ENCODE measurements at regions not wholly inside any gene's neighbourhood (a gene's known extent, or its start where the extent isn't known, plus 50 kb on each side); places are given as distances from the start of the nearest gene placed in this dataset.
A peak's percentile ranks its signal among the peaks of the same experiment; 100 is the strongest.

GRCh38 chr10:124184208-124184830 is 90.9 kb upstream of the CHST15 start:
- H3K36me3 ChIP-seq: no peaks in the 10 kb centered on the region
- intact Hi-C loops (cut with DNase I): no loop called here
- TF ChIP-seq CTCF (IDR thresholded peaks at IDR 0.05): no peak
- no peak overlapping the region for H3K27ac ChIP-seq
- no peaks in the 10 kb centered on the region for H3K9me3 ChIP-seq
- peak in 1 of 2 donors; percentile 52 for DNase-seq (ENCODE audit: low spot score in 2 of 2)
- H3K4me3 ChIP-seq: no peak overlapping the region
- peaks cover 0 to 2% of the 10 kb centered on the region in 2 donors for H3K4me1 ChIP-seq
- no peaks in the 10 kb centered on the region for H3K27me3 ChIP-seq

- no peak for TF ChIP-seq CTCF (IDR thresholded peaks at IDR 0.05)
- no peak overlapping the region for H3K27ac ChIP-seq
- no peaks in the 10 kb centered on the region for H3K36me3 ChIP-seq
- intact Hi-C loops (cut with DNase I): no loop called here
- peak in 1 of 2 donors; percentile 58 for DNase-seq (ENCODE audit: low spot score in 2 of 2)
- no peaks in the 10 kb centered on the region for H3K9me3 ChIP-seq
- no peak overlapping the region for H3K4me3 ChIP-seq
- peaks cover 0 to 2% of the 10 kb centered on the region in 2 donors for H3K4me1 ChIP-seq
- H3K27me3 ChIP-seq: no peaks in the 10 kb centered on the region
Measured at GRCh38 chr10:124183617-124184016, 90.2 kb upstream of the CHST15 start.

- Histone ChIP-seq H3K36me3 (no peaks in the 10 kb centered on the region), H3K27ac (peak overlapping the region in 1 of 2 donors; percentile 21), H3K4me1 (peaks cover 0 to 2% of the 10 kb centered on the region in 2 donors), H3K27me3 (no peaks in the 10 kb centered on the region), H3K4me3 (no peak overlapping the region), H3K9me3 (no peaks in the 10 kb centered on the region)
- TF ChIP-seq CTCF (IDR thresholded peaks at IDR 0.05): no peak
- no peak for DNase-seq (ENCODE audit: low spot score in 2 of 2)
- intact Hi-C loops (cut with DNase I): no loop called here
Measured at GRCh38 chr10:124182088-124182541, 88.7 kb upstream of the CHST15 start.

- Histone ChIP-seq H3K36me3 (no peaks in the 10 kb centered on the region), H3K4me3 (no peak overlapping the region), H3K4me1 (peaks cover 0 to 2% of the 10 kb centered on the region in 2 donors), H3K27ac (peak overlapping the region; percentile 21 to 27), H3K27me3 (no peaks in the 10 kb centered on the region), H3K9me3 (no peaks in the 10 kb centered on the region)
- intact Hi-C loops (cut with DNase I): no loop called here
- TF ChIP-seq CTCF (IDR thresholded peaks at IDR 0.05): no peak
- no peak for DNase-seq (ENCODE audit: low spot score in 2 of 2)
Measured at GRCh38 chr10:124181656-124182055, 88.3 kb upstream of the CHST15 start.

GRCh38 chr10:124180947-124181549 is 87.7 kb upstream of the CHST15 start:
- Histone ChIP-seq H3K4me3 (no peak overlapping the region), H3K4me1 (peaks cover 0 to 2% of the 10 kb centered on the region in 2 donors), H3K9me3 (no peaks in the 10 kb centered on the region), H3K36me3 (no peaks in the 10 kb centered on the region), H3K27me3 (no peaks in the 10 kb centered on the region), H3K27ac (peak overlapping the region; percentile 0 to 27)
- TF ChIP-seq CTCF (IDR thresholded peaks at IDR 0.05): no peak
- intact Hi-C loops (cut with DNase I): no loop called here
- DNase-seq (ENCODE audit: low spot score in 2 of 2): no peak

All from ascending aorta (tissue), 2 donors.